ENCODE measurements at regions not wholly inside any gene's neighbourhood (a gene's known extent, or its start where the extent isn't known, plus 50 kb on each side); places are given as distances from the start of the nearest gene placed in this dataset.
"Not testable (repeated sequence)": the region's sequence is repeated elsewhere in the genome, so short reads cannot be mapped to it uniquely, and the experiment has no call there.

DNA sequence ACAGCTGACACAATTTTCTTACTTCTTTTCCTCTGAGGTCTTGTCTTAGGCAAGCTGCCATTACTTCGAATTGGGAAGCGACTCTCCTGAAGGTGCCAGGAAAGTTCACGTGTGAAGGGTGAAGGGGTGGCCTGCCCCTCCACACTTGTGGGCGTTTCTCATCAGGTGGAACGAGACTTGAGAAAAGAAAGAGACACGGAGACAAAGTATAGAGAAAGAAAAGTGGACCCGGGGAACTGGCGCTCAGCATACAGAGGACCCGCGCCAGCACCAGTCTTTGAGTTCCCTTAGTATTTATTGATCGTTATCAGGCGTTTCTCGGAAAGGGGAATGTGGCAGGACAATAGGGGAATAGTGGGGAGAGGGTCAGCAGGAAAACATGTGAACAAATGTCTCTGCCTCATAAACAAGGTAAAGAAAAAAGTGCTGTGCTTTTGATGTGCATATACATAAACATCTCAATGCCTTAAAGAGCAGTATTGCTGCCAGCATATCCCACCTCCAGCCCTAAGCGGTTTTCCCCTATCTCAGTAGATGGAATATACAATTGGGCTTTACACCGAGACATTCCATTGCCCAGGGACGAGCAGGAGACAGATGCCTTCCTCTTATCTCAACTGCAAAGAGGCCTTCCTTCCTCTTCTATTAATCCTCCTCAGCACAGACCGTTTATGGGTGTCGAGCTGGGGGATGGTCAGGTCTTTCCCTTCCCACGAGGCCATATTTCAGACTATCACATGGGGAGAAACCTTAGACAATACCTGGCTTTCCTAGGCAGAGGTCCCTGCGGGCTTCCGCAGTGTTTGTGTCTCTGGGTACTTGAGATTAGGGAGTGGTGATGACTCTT, 367.0 kb upstream of the SGCG start:
- not testable (repeated sequence) for DNase-seq (ENCODE audit: low read depth, low spot score)

DNA sequence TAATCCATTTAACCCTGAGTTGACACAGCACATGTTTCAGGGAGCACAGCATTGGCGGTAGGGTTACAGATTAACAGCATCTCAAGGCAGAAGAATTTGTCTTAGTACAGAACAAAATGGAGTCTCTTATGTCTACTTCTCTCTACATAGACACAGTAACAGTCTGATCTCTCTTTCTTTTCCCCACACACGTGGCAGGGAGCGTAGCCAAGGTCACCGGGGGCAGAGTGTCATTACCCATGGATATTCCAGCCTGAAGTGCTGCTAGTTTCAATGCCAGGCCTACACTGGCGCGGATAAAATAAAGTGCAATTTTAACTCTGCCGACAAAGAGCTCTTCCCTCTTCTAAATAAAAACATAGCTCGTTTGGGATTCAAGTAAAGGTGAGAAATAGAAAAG, 366.3 kb upstream of the SGCG start:
- DNase-seq (ENCODE audit: low read depth, low spot score): not testable (repeated sequence)

DNA sequence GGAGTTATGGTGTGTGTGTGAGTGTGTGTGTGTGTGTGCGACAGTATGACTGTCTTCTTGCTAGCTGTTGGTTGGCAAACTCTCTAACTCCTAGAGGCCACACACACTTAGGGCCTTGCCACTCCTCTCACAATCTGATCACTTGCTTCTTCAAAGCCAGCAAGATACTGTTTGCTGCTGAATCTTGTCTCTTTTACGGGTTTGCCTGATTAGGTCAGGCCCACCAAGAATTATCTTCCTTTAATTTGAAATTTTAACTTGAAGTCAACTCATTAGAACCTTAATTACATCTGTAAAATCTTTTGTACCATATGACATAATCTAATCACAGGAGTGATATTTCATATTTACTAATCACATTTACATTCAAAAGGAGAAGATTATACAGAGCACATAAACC, 359.2 kb upstream of the SGCG start:
- DNase-seq (ENCODE audit: low read depth, low spot score): no peak

DNA sequence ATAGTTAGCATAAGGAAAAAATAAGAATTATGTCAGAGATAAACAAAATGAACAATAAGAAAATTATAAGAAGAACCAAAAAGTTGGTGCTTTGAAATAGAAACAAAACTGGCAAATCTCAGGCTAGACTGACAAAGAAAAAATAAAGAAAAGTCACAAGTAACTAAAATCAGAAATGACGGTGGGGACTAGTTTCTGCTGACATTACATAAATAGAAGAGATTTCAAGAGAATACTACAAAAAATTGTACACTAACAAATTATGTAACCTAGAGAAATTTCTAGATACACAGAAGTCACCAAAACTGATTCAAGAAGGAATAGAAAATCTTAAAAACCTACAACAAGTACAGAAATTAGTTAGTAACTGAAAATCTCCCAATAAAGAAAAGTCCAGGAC, 355.6 kb upstream of the SGCG start:
- DNase-seq (ENCODE audit: low read depth, low spot score): no peak

DNA sequence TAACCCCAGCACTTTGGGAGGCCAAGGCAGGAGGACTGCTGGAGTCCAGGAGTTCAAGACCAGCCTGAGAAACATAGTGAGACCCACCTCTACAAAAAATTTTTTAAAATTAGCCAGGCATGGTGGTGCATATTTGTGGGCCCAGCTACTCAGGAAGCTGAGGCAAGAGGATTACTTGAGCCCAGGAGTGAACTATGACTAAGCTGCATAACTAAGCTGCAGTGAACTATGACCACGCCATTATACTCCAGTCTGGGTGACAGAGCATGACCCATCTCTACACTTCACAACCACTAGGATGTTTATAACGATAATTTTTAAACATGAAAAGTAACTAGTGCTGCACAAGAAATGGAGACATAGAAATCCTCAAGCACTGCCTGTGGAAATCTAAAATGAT, 352.7 kb upstream of the SGCG start:
- no peak for DNase-seq (ENCODE audit: low read depth, low spot score)

DNA sequence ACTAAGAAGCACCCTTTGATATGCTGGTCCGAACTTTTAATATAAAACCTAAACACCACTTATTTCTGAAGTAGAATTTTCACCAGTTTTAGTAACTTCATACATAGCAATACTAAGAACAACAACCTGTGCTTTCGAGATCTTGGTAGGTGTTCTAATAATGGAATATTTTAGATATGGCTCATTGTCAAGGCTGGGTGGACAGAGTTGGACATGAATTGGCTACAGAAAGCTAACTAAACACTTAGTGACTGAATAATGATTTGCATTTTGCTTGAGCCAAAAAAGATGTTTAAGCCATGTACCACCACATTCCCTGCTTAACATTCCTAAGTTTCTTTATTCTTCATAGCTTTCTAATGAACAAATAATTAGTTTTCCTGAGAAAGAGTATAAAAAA, 344.3 kb upstream of the SGCG start:
- DNase-seq (ENCODE audit: low read depth, low spot score): no peak

DNA sequence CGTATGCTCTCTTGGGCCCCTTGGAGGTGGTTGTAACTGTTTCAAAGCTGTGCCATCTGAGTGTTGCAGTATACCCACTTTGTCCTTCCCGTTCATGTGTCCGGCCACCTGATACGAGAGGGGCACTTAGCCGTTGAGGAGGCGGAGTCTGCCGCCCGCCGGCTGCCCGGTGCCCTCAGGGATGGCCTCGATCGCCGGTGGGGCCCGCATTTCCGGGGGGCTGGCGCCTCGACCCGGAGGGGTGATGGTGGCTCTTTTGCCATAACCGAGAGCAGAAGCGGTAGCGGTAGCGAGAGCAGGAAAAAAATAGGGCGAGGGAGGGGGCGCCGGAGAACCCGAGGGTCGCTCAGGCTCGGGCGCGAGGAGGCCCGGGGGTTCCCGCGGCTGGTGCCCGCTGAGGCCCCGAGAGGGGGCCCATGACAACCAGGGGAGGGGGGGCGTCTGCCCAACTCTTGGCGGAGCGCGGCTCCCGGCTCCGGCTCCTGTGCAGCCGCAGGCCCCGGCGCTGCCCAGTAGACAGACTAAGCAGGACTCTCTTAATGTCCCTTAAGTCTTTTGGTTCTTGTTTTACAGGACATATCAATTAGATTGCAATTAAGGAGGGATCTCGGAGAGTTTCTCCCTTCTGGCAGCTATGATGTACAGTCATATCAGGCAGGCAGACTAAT, 342.7 kb upstream of the SGCG start:
- DNase-seq (ENCODE audit: low read depth, low spot score): no peak

DNA sequence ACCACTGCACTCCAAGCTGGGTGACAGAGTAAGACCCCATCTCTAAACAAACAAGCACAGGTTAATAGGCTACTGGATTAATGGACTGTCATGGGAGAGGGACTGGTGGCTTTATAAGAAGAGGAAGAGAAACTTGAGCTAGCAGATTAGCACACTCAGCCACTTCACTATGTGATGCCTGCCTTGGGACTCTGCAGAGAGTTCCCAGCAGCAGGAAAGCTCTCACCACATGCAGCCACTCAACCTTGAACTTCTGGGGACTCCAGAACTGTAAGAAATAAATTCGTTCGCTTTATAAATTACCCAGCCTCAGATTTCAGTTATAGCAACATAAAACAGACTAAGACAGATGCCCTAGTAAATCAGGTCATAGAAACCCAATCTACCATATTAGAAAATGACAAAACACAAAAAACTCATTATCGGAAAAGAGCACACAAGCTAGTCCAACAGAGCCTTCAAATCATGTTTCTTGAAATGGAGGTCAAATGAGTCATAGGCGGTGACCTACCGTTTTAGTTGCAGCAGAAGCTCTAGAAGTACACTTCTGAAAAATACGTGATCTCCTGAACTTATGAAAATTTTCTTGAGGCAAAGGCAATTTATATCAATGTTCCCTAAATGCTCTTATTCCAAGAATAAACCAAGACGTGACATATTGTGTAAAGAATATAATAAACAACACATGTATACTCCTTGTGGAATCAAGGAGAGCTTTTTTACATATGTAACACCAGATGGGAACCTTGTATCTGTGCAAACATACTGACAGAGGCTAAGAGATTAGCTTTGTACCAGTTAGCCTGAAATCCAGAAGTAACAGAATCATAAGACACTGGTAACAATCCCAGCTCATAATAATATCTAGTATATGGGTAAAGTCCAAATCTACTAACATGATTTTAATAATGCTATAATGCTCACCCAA, 340.9 kb upstream of the SGCG start:
- no peak for DNase-seq (ENCODE audit: low read depth, low spot score)

DNA sequence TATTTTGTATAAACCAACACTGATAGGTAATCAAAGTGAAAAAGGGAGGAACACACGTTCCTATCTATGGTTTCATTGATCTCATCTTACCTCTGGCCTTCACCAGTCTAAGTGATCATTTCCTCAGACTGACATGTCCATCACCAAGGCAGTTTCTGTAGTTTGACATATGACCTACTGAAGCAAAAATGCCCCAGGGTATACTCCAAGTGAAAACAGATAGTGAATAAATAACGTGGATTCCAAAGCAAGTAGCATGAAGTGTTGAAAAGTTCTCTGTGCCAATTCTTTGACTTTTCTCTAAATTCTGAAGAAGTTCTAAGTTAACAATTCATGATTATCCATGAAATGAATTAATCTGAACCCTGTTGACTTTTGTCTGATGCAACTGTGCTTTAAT, 334.2 kb upstream of the SGCG start:
- no peak for DNase-seq (ENCODE audit: low read depth, low spot score)

DNA sequence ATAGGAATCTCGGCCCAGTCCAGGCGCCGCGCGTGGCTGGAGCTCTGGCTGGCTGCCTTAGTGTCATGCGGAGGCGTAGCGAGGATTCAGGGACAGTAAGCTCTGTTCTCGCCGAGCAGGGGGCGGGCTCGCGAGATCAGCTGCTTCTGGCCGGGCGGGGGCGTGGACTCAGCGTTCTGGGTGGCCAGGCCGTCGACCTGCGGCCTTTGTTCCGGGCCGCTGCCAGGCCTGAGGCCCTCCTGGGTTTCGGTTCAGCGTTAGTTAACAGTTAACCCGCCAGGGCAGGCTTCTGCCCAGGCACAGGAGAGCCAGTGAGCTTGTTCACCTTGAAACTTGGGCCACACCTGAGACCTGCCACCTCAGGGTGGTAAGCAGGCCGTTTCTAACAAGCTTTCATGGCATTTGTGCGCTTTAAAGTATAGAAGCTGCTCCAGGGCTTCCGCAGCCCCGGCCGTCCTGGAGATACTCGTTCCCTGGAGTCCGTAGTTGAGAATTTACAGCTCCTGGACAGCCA, 332.2 kb upstream of the SGCG start:
- no peak for DNase-seq (ENCODE audit: low read depth, low spot score)

DNA sequence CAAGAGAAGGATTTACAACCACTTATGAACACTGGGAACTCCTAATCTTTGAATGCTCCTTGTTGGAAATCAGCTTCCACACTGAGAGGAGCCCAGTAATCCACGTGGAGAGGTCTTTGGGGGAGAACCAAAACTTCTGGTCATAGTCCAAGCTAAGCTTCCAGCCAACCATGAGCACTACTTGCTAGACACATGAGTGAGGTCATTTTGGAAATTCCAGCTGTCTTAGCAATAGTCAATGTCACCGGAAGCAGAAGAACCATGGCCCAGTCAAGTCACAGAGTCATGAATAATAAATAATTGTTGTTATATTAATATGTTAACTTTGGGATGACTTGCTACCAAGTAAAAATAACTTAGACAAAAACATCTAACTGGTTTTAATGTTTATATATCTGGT, 324.9 kb upstream of the SGCG start:
- no peak for DNase-seq (ENCODE audit: low read depth, low spot score)

DNA sequence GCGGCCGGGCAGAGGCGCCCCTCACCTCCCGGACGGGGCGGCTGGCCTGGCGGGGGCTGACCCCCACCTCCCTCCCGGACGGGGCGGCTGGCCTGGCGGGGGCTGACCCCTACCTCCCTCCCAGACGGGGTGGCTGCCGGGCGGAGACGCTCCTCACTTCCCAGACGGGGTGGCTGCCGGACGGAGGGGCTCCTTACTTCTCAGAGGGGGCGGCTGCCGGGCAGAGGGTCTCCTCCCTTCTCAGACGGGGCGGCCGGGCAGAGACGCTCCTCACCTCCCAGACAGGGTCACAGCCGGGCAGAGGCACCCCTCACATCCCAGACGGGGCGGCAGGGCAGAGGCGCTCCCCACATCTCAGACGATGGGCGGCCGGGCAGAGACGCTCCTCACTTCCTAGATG, 321.8 kb upstream of the SGCG start:
- not testable (repeated sequence) for DNase-seq (ENCODE audit: low read depth, low spot score)

DNA sequence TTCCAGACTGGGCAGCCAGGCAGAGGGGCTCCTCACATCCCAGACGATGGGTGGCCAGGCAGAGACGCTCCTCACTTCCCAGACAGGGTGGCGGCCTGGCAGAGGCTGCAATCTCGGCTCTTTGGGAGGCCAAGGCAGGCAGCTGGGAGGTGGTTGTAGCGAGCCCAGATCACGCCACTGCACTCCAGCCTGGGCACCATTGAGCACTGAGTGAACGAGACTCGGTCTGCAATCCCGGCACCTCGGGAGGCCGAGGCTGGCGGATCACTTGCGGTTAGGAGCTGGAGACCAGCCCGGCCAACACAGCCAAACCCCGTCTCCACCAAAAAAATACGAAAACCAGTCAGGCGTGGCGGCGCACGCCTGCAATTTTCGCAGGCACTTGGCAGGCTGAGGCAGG, 321.4 kb upstream of the SGCG start:
- DNase-seq (ENCODE audit: low read depth, low spot score): not testable (repeated sequence)

DNA sequence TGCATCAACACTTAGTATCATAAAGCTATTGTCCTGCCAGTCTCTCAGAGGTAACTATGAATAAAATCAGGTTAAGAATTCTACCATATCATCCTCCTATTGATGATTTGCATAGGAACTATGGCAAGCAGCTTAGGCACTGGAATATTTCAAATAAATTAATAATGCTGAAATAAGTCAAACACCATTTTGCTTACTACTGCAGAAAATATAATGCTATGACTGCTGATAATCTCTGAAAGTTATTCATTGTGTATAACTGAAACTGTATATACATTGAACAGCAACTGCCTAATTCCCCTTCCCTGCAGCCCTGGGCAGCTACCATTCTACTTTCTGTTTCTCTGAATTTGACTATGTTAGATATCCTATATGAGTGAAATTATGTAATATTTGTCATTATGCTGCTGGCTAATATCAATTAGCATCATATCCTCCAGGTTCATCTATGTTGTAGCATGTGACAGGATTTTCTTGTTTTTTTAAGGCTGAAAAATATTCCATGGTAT, 318.8 kb upstream of the SGCG start:
- DNase-seq (ENCODE audit: low read depth, low spot score): no peak

DNA sequence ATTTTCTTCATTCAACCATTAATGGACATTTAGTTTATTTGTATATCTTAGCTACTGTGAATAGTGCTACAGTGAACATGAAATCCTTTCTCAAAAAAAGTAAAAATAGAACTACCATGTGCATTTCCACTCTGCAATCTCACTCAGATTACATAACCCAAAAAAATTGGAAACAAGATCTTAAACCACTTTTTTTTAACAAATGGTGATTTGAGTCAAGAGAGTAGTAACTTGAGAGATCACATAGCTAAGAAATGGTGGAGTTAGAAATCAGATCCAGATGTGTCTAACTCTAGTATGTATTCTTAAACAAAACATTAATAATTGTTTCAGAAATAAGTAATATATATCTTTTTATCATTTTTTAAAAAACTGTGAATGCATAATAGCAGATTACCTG, 318.3 kb upstream of the SGCG start:
- DNase-seq (ENCODE audit: low read depth, low spot score): no peak

DNA sequence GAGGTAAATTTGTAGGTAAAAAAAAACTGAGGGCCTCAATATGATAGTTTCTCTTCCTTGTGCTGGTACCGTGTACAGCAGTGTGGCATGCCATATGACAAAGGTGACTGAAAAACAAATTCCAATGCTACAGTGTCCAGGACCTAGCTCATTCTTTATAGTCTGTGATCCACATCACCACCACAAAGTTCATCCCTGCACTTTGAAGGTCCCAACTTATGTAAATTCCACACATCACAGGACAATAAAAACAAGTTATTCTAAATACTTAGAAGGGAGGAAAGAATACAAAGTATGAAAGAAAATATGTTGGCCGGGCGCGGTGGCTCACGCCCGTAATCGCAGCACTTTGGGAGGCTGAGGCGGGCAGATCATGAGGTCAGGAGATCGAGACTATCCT, 314.6 kb upstream of the SGCG start:
- no peak for DNase-seq (ENCODE audit: low read depth, low spot score)

DNA sequence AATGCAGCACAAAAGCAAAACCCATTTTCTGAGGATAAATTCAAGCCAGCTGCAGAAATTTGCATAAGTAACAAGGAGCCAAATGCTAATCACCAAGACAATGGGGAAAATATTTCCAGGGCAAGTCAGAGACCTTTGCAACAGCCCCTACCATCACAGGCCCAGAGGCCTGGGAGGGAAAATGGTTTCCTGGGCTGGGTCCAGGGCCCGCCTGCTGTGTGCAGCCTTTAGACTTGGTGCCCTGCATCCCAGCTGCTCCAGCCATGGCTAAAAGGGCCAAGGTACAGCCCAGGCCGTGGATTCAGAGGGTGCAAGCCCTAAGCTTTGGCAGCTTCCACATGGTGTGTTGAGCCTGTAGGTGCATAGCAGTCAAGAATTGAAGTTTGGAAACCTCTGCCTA, 309.5 kb upstream of the SGCG start:
- DNase-seq (ENCODE audit: low read depth, low spot score): no peak

DNA sequence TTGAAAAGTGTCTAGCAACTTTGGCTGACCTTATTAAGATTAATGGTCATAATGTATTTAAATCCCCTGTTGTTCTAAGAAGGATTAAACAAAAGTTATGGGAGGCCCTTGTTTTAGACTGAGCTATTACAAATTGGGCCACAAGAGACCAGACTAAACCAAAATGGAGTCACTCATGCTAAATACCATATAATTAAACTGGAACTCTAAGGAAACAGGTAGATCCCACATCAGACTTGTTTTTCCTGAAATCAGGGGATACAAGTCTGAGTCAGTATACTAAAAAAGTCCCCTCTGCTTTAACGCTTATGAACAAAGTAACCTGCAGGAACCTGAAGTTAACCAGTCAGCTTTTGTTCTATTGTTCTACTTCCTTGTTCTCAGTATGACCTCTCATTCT, 305.9 kb upstream of the SGCG start:
- no peak for DNase-seq (ENCODE audit: low read depth, low spot score)

DNA sequence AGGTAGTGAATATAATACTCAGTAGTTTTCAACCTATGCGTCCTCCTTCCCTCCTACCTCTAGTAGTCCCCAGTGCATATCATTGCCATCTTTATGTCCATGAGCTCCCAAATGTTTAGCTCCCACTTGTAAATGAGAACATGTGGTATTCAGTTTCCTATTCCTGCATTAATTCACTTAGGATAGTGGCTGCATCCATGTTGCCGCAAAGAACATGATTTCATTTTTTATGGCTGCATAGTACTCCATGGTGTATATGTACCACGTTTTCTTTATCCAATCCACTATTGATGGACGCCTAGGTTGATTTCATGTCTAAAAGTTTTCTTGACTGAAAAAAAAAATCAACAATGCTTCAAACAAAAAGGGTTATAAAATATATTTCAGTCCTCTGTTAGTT, 303.4 kb upstream of the SGCG start:
- DNase-seq (ENCODE audit: low read depth, low spot score): no peak

DNA sequence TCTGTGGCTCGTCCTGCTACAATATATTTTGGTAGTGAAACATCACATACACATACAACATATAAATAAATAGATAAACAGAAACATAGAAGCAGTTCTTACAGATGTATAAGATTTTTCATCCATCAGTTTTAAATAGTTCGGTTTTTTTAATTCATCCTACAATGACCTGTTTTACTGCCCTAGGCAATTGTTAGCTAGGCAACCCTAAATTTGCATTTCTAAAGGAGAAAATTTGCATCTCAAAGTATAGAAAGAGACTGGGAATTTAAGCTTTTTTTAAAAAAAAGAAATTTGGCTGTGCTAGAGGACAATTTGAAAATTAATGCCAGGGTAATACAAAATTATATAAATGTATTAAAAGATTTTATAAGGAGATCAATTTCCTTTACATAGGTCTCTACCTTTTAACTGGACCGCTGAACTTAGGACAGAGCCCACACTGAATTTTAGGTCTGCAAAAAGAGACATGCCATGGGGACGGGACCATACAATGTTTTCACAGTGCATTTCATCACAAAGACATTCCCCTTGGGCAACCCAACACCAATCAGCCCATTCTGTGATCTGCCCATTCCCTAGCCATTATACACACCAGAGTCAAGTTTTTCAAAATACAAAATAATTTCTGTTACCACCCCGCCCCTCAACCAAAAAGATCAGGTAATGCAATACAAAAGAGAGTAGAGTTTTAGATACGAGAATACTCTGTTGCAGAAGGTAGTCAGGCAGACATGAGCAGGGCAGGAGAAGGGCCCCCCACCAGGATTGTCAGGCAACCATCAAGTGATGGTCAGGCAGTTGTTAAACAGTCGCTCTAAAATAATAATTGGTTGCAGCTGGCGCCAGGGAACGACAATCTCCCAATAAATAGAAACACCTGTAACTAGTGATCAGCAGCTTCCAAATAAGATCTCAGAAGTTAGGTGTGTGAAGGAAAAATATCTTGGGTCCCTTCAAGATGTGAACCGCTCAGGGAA, 299.7 kb upstream of the SGCG start:
- no peak for DNase-seq (ENCODE audit: low read depth, low spot score)

All from pulmonary artery endothelial cell (primary cell).